ENCODE measurements at regions not wholly inside any gene's neighbourhood (a gene's known extent, or its start where the extent isn't known, plus 50 kb on each side); places are given as distances from the start of the nearest gene placed in this dataset.
"Not testable (repeated sequence)": the region's sequence is repeated elsewhere in the genome, so short reads cannot be mapped to it uniquely, and the experiment has no call there.

- WGBS: 69% methylated on average over 12 of the region's 12 CpGs
Measured at GRCh38 chr4:187124331-187124730, 400.7 kb upstream of the FAT1 start.

GRCh38 chr4:187125062-187125461, 401.4 kb upstream of the FAT1 start:
- WGBS: 95% methylated on average over 19 of the region's 19 CpGs
- no peak for DNase-seq (ENCODE audit: extremely low spot score)
- Histone ChIP-seq H3K36me3 (ENCODE audit: insufficient read depth) (no peaks in the 10 kb centered on the region), H3K4me3 (ENCODE audit: low read depth, low read length) (no peak overlapping the region), H3K27ac (ENCODE audit: low read depth) (no peak overlapping the region), H3K4me1 (ENCODE audit: insufficient read depth) (no peaks in the 10 kb centered on the region)

More at GRCh38 chr4:187124331-187124730, 400.7 kb upstream of the FAT1 start:
- no peak overlapping the region for H3K4me3 ChIP-seq (ENCODE audit: low read depth, low read length)
- no peak for DNase-seq (ENCODE audit: extremely low spot score)
- no peaks in the 10 kb centered on the region for H3K4me1 ChIP-seq (ENCODE audit: insufficient read depth)
- no peak overlapping the region for H3K27ac ChIP-seq (ENCODE audit: low read depth)
- no peaks in the 10 kb centered on the region for H3K36me3 ChIP-seq (ENCODE audit: insufficient read depth)

GRCh38 chr4:187127456-187127855, 403.8 kb upstream of the FAT1 start:
- no peaks in the 10 kb centered on the region for H3K36me3 ChIP-seq (ENCODE audit: insufficient read depth)

GRCh38 chr4:187128222-187128621, 404.6 kb upstream of the FAT1 start:
- DNase-seq (ENCODE audit: extremely low spot score): no peak
- Histone ChIP-seq H3K36me3 (ENCODE audit: insufficient read depth) (no peaks in the 10 kb centered on the region), H3K4me3 (ENCODE audit: low read depth, low read length) (no peak overlapping the region), H3K27ac (ENCODE audit: low read depth) (no peak overlapping the region), H3K4me1 (ENCODE audit: insufficient read depth) (no peaks in the 10 kb centered on the region)
- 85% methylated on average over 11 of the region's 11 CpGs for WGBS

More at GRCh38 chr4:187127456-187127855, 403.8 kb upstream of the FAT1 start:
- no peak overlapping the region for H3K27ac ChIP-seq (ENCODE audit: low read depth)
- H3K4me1 ChIP-seq (ENCODE audit: insufficient read depth): no peaks in the 10 kb centered on the region
- no peak for DNase-seq (ENCODE audit: extremely low spot score)
- H3K4me3 ChIP-seq (ENCODE audit: low read depth, low read length): no peak overlapping the region
- WGBS: 88% methylated on average over 3 of the region's 3 CpGs

GRCh38 chr4:187128976-187129375, 405.3 kb upstream of the FAT1 start:
- no peaks in the 10 kb centered on the region for H3K36me3 ChIP-seq (ENCODE audit: insufficient read depth)
- no peak overlapping the region for H3K27ac ChIP-seq (ENCODE audit: low read depth)
- no peak overlapping the region for H3K4me3 ChIP-seq (ENCODE audit: low read depth, low read length)
- WGBS: 73% methylated on average over 8 of the region's 8 CpGs
- no peaks in the 10 kb centered on the region for H3K4me1 ChIP-seq (ENCODE audit: insufficient read depth)
- no peak for DNase-seq (ENCODE audit: extremely low spot score)

- not testable (repeated sequence) for H3K4me3 ChIP-seq (ENCODE audit: low read depth, low read length); H3K27ac ChIP-seq (ENCODE audit: low read depth); H3K4me1 ChIP-seq (ENCODE audit: insufficient read depth); H3K36me3 ChIP-seq (ENCODE audit: insufficient read depth); DNase-seq (ENCODE audit: extremely low spot score)
- 95% methylated on average over 1 of the region's 1 CpG for WGBS
Measured at GRCh38 chr4:187131826-187132225, 408.2 kb upstream of the FAT1 start.

- no peak for DNase-seq (ENCODE audit: extremely low spot score)
- H3K36me3 ChIP-seq (ENCODE audit: insufficient read depth): no peaks in the 10 kb centered on the region
- no peak overlapping the region for H3K4me3 ChIP-seq (ENCODE audit: low read depth, low read length)
- H3K27ac ChIP-seq (ENCODE audit: low read depth): no peak overlapping the region
- WGBS: 93% methylated on average over 6 of the region's 6 CpGs
- no peaks in the 10 kb centered on the region for H3K4me1 ChIP-seq (ENCODE audit: insufficient read depth)
Measured at GRCh38 chr4:187135878-187136277, 412.2 kb upstream of the FAT1 start.

GRCh38 chr4:187139141-187139540, 415.5 kb upstream of the FAT1 start:
- Histone ChIP-seq H3K4me1 (ENCODE audit: insufficient read depth) (no peaks in the 10 kb centered on the region), H3K36me3 (ENCODE audit: insufficient read depth) (no peaks in the 10 kb centered on the region), H3K27ac (ENCODE audit: low read depth) (no peak overlapping the region), H3K4me3 (ENCODE audit: low read depth, low read length) (no peak overlapping the region)
- 77% methylated on average over 4 of the region's 4 CpGs for WGBS
- no peak for DNase-seq (ENCODE audit: extremely low spot score)

GRCh38 chr4:187141101-187141500, 417.4 kb upstream of the FAT1 start:
- no peak overlapping the region for H3K27ac ChIP-seq (ENCODE audit: low read depth)
- H3K4me3 ChIP-seq (ENCODE audit: low read depth, low read length): no peak overlapping the region
- no peaks in the 10 kb centered on the region for H3K4me1 ChIP-seq (ENCODE audit: insufficient read depth)
- DNase-seq (ENCODE audit: extremely low spot score): no peak
- H3K36me3 ChIP-seq (ENCODE audit: insufficient read depth): no peaks in the 10 kb centered on the region
- 67% methylated on average over 7 of the region's 7 CpGs for WGBS

- H3K36me3 ChIP-seq (ENCODE audit: insufficient read depth): no peaks in the 10 kb centered on the region
- H3K27ac ChIP-seq (ENCODE audit: low read depth): no peak overlapping the region
- H3K4me3 ChIP-seq (ENCODE audit: low read depth, low read length): no peak overlapping the region
- DNase-seq (ENCODE audit: extremely low spot score): no peak
- 84% methylated on average over 8 of the region's 8 CpGs for WGBS
- H3K4me1 ChIP-seq (ENCODE audit: insufficient read depth): no peaks in the 10 kb centered on the region
Measured at GRCh38 chr4:187149229-187149945, 425.7 kb upstream of the FAT1 start.

- no peak overlapping the region for H3K4me3 ChIP-seq (ENCODE audit: low read depth, low read length)
- no peak for DNase-seq (ENCODE audit: extremely low spot score)
- no peaks in the 10 kb centered on the region for H3K36me3 ChIP-seq (ENCODE audit: insufficient read depth)
- no peaks in the 10 kb centered on the region for H3K4me1 ChIP-seq (ENCODE audit: insufficient read depth)
- no peak overlapping the region for H3K27ac ChIP-seq (ENCODE audit: low read depth)
- WGBS: 96% methylated on average over 21 of the region's 21 CpGs
Measured at GRCh38 chr4:187157380-187157958, 433.8 kb upstream of the FAT1 start.

- H3K4me1 ChIP-seq (ENCODE audit: insufficient read depth): no peaks in the 10 kb centered on the region
- H3K36me3 ChIP-seq (ENCODE audit: insufficient read depth): no peaks in the 10 kb centered on the region
- WGBS: 82% methylated on average over 10 of the region's 10 CpGs
- no peak overlapping the region for H3K4me3 ChIP-seq (ENCODE audit: low read depth, low read length)
- H3K27ac ChIP-seq (ENCODE audit: low read depth): no peak overlapping the region
- no peak for DNase-seq (ENCODE audit: extremely low spot score)
Measured at GRCh38 chr4:187158003-187158402, 434.3 kb upstream of the FAT1 start.

GRCh38 chr4:187160486-187160885, 436.8 kb upstream of the FAT1 start:
- no peak overlapping the region for H3K27ac ChIP-seq (ENCODE audit: low read depth)
- H3K4me3 ChIP-seq (ENCODE audit: low read depth, low read length): no peak overlapping the region
- H3K36me3 ChIP-seq (ENCODE audit: insufficient read depth): no peaks in the 10 kb centered on the region
- no peaks in the 10 kb centered on the region for H3K4me1 ChIP-seq (ENCODE audit: insufficient read depth)
- no peak for DNase-seq (ENCODE audit: extremely low spot score)
- 93% methylated on average over 3 of the region's 3 CpGs for WGBS

- no peaks in the 10 kb centered on the region for H3K36me3 ChIP-seq (ENCODE audit: insufficient read depth)
- WGBS: 83% methylated on average over 7 of the region's 7 CpGs
- DNase-seq (ENCODE audit: extremely low spot score): no peak
- no peak overlapping the region for H3K27ac ChIP-seq (ENCODE audit: low read depth)
- H3K4me1 ChIP-seq (ENCODE audit: insufficient read depth): no peaks in the 10 kb centered on the region
- H3K4me3 ChIP-seq (ENCODE audit: low read depth, low read length): no peak overlapping the region
Measured at GRCh38 chr4:187166886-187167512, 443.3 kb upstream of the FAT1 start.

Measured in urinary bladder (tissue), 3 donors.